ENCODE measurements at regions not wholly inside any gene's neighbourhood (a gene's known extent, or its start where the extent isn't known, plus 50 kb on each side); places are given as distances from the start of the nearest gene placed in this dataset.

GRCh38 chr11:45379162-45379863 is 93.2 kb upstream of the SYT13 start:
- TF ChIP-seq CTCF (IDR thresholded peaks at IDR 0.05) (no peak), POLR2A (IDR thresholded peaks at IDR 0.05) (no peak)
